IMR-90 (cell line): ENCODE measurements at regions not wholly inside any gene's neighbourhood (a gene's known extent, or its start where the extent isn't known, plus 50 kb on each side); places are given as distances from the start of the nearest gene placed in this dataset.

Experiments
- ATAC-seq: fragments of 200-7000 bp; cut with Tn5 transposase; 2 replicates; pipeline ENCODE4 v1.9.1; 2020; ENCODE audit warnings: low read depth, mild to moderate bottlenecking, moderate library complexity
- BruUV-seq: library from RNA; stranded (reverse); fragments of 400-500 nt; replicated peaks from 2 replicates; lab custom pipeline; 2021; lab: Mats Ljungman, UMichigan
- CTCF ChIA-PET: fragments of 300-600 bp; formaldehyde crosslinking; extraction: SDS; loops from one replicate; lab custom pipeline; 2021; ENCODE audit warnings: antibody characterized with exemption; lab: Yijun Ruan, JAX
- POLR2A ChIA-PET: fragments of 300-600 bp; sonication (Branson Sonifier 250); formaldehyde crosslinking; loops from one replicate; lab custom pipeline; 2022; ENCODE audit warnings: antibody characterized with exemption; ENCODE audit not compliant: unreplicated experiment; lab: Charles Lee
- DNase-seq: peaks from one replicate; pipeline ENCODE4 v3.0.0; 2013
- H2AFZ ChIP-seq: replicated peaks from 2 replicates; pipeline ENCODE3; 2013; ENCODE audit warnings: low read length, mild to moderate bottlenecking; ENCODE audit not compliant: poor library complexity
- H2AK5ac ChIP-seq: 2 replicates; pipeline ENCODE4 v1.6.1; 2013; ENCODE audit warnings: low read depth, low read length, inconsistent platforms
- H2AK9ac ChIP-seq: replicated peaks from 2 replicates; pipeline ENCODE3; 2013; ENCODE audit warnings: mild to moderate bottlenecking, low read depth, low read length, moderate library complexity; ENCODE audit not compliant: poor library complexity
- H2BK120ac ChIP-seq: 2 replicates; pipeline ENCODE4 v1.6.1; 2013; ENCODE audit warnings: low read depth, low read length, inconsistent platforms
- H2BK15ac ChIP-seq: 3 replicates; pipeline ENCODE4 v1.6.1; 2013; ENCODE audit warnings: low read depth, low read length, inconsistent platforms
- H2BK20ac ChIP-seq: 2 replicates; pipeline ENCODE4 v1.6.1; 2013; ENCODE audit warnings: low read depth, mild to moderate bottlenecking, inconsistent platforms, low read length, moderate library complexity
- H2BK5ac ChIP-seq: 2 replicates; pipeline ENCODE4 v1.6.1; 2013; ENCODE audit warnings: mild to moderate bottlenecking, low read depth, low read length, inconsistent platforms; ENCODE audit not compliant: poor library complexity, severe bottlenecking
- H3K14ac ChIP-seq: replicated peaks from 2 replicates; pipeline ENCODE4 v1.6.1; 2013; ENCODE audit warnings: low read depth, low read length, inconsistent platforms
- H3K18ac ChIP-seq: 2 replicates; pipeline ENCODE4 v1.6.1; 2013; ENCODE audit warnings: low read depth, low read length, control low read depth
- H3K23ac ChIP-seq: 2 replicates; pipeline ENCODE4 v1.6.1; 2013; ENCODE audit warnings: low read depth, low read length, inconsistent platforms
- H3K27ac ChIP-seq: 2 replicates; pipeline ENCODE4 v1.5.1; 2013; ENCODE audit warnings: mild to moderate bottlenecking, control low read depth, low read length; ENCODE audit not compliant: insufficient read depth
- H3K27me3 ChIP-seq: 2 replicates; pipeline ENCODE4 v1.6.1; 2013; ENCODE audit warnings: low read length; ENCODE audit not compliant: control insufficient read depth, insufficient read depth
- H3K36me3 ChIP-seq: 2 replicates; pipeline ENCODE4 v1.6.1; 2013; ENCODE audit warnings: low read length, mixed read lengths; ENCODE audit not compliant: control insufficient read depth, insufficient read depth
- H3K4ac ChIP-seq: 2 replicates; pipeline ENCODE4 v1.6.1; 2013; ENCODE audit warnings: low read depth, low read length, inconsistent platforms
- H3K4me1 ChIP-seq: 2 replicates; pipeline ENCODE4 v1.6.1; 2013; ENCODE audit warnings: low read length, mixed read lengths; ENCODE audit not compliant: control insufficient read depth, insufficient read depth
- H3K4me2 ChIP-seq: 2 replicates; pipeline ENCODE4 v1.6.1; 2013; ENCODE audit warnings: low read depth, mild to moderate bottlenecking, control low read depth, low read length, moderate library complexity
- H3K4me3 ChIP-seq: 2 replicates; pipeline ENCODE4 v1.5.1; 2013; ENCODE audit warnings: low read depth, mild to moderate bottlenecking, control low read depth, low read length, moderate library complexity; ENCODE audit not compliant: insufficient read depth
- H3K56ac ChIP-seq: 2 replicates; pipeline ENCODE4 v1.6.1; 2013; ENCODE audit warnings: low read length, inconsistent platforms; ENCODE audit not compliant: insufficient read depth; ENCODE audit errors: extremely low read depth
- H3K79me1 ChIP-seq, 2 experiments: 2 replicates each; pipeline ENCODE4 v1.6.1; 2013; ENCODE audit warnings: low read length in 2 of 2, inconsistent platforms in 1 of 2, low read depth in 1 of 2
- H3K9ac ChIP-seq: 2 replicates; pipeline ENCODE4 v1.6.1; 2013; ENCODE audit warnings: low read depth, low read length, control low read depth
- H3K9me1 ChIP-seq: 2 replicates; pipeline ENCODE4 v1.6.1; 2013; ENCODE audit warnings: low read length, inconsistent platforms; ENCODE audit not compliant: insufficient read depth
- H3K9me3 ChIP-seq: 2 replicates; pipeline ENCODE4 v1.6.1; 2013; ENCODE audit warnings: low read length; ENCODE audit not compliant: control insufficient read depth, insufficient read depth
- H4K20me1 ChIP-seq: 2 replicates; pipeline ENCODE4 v1.6.1; 2013; ENCODE audit warnings: low read length, inconsistent platforms; ENCODE audit not compliant: insufficient read depth
- H4K5ac ChIP-seq: 2 replicates; pipeline ENCODE4 v1.6.1; 2013; ENCODE audit warnings: mild to moderate bottlenecking, low read depth, low read length, control low read depth
- H4K8ac ChIP-seq, 2 experiments: 2 replicates each; pipeline ENCODE4 v1.6.1; 2013; ENCODE audit warnings: low read depth in 2 of 2, low read length in 2 of 2, control low read depth in 1 of 2, inconsistent platforms in 1 of 2
- H4K91ac ChIP-seq: 2 replicates; pipeline ENCODE4 v1.6.1; 2013; ENCODE audit warnings: low read depth, low read length, inconsistent platforms; ENCODE audit not compliant: insufficient read depth
- BHLHE40 ChIP-seq: fragments of 150-350 bp; IDR thresholded peaks from 2 replicates; pipeline ENCODE4 v1.6.1; 2016; ENCODE audit warnings: mild to moderate bottlenecking, low read depth, low read length
- CEBPB ChIP-seq: IDR thresholded peaks from 2 replicates; pipeline ENCODE4 v1.6.1; 2012; ENCODE audit warnings: low read depth, low read length, improper control_type of control experiment
- CHD1 ChIP-seq: IDR thresholded peaks from 2 replicates; pipeline ENCODE4 v1.6.1; 2012; ENCODE audit warnings: low read depth, low read length, improper control_type of control experiment
- CTCF ChIP-seq: conservative IDR thresholded peaks from 2 replicates; pipeline ENCODE4 v1.5.1; 2012; ENCODE audit warnings: mild to moderate bottlenecking, low read depth, low read length, improper control_type of control experiment
- ELK1 ChIP-seq: fragments of 150-350 bp; IDR thresholded peaks from 2 replicates; pipeline ENCODE4 v1.6.1; 2016; ENCODE audit warnings: low read depth, mild to moderate bottlenecking, low read length, moderate library complexity, borderline replicate concordance
- FOS ChIP-seq: fragments of 150-350 bp; IDR thresholded peaks from 2 replicates; pipeline ENCODE4 v1.6.1; 2016; ENCODE audit warnings: low read depth, low read length
- MAFK ChIP-seq: IDR thresholded peaks from 2 replicates; pipeline ENCODE4 v1.6.1; 2012; ENCODE audit warnings: low read depth, low read length, improper control_type of control experiment
- MAZ ChIP-seq: IDR thresholded peaks from 2 replicates; pipeline ENCODE4 v1.6.1; 2012; ENCODE audit warnings: low read depth, mild to moderate bottlenecking, low read length, improper control_type of control experiment, moderate library complexity, borderline replicate concordance
- NFE2L2 ChIP-seq: fragments of 150-350 bp; IDR thresholded peaks from 2 replicates; pipeline ENCODE4 v1.6.1; 2016; ENCODE audit warnings: low read depth, mild to moderate bottlenecking, low read length
- POLR2A ChIP-seq: IDR thresholded peaks from 2 replicates; pipeline ENCODE4 v1.6.1; 2012; ENCODE audit warnings: mild to moderate bottlenecking, low read depth, low read length
- RAD21 ChIP-seq: IDR thresholded peaks from 2 replicates; pipeline ENCODE4 v1.6.1; 2012; ENCODE audit warnings: low read length, improper control_type of control experiment
- RCOR1 ChIP-seq: IDR thresholded peaks from 2 replicates; pipeline ENCODE4 v1.6.1; 2012; ENCODE audit warnings: mild to moderate bottlenecking, low read length, improper control_type of control experiment; ENCODE audit not compliant: insufficient replicate concordance
- RFX5 ChIP-seq: IDR thresholded peaks from 2 replicates; pipeline ENCODE4 v1.8.0; 2012; ENCODE audit warnings: low read depth, mild to moderate bottlenecking, low read length, moderate library complexity
- SMC3 ChIP-seq: fragments of 150-350 bp; IDR thresholded peaks from 2 replicates; pipeline ENCODE4 v1.6.1; 2016; ENCODE audit warnings: low read depth, mild to moderate bottlenecking, antibody characterized with exemption, low read length, moderate library complexity
- USF2 ChIP-seq: fragments of 150-350 bp; IDR thresholded peaks from 2 replicates; pipeline ENCODE4 v1.6.1; 2017; ENCODE audit warnings: mild to moderate bottlenecking, antibody characterized with exemption, low read length, low read depth
- WGBS, 2 experiments: methylation state at CpG; one replicate each; pipeline versions ENCODE4 v1.1.5 to v1.1.7; 2013; ENCODE audit warnings: missing lambda C conversion rate in 2 of 2; ENCODE audit not compliant: insufficient read length in 1 of 2; ENCODE audit errors: extremely low coverage in 2 of 2; 5-methylcytosine and 5-hydroxymethylcytosine counted together
- dilution Hi-C: fragments of 300-500 bp; cut with HindIII; formaldehyde crosslinking; loops from one replicate; pipeline ENCODE4 v1.14.3; 2018; ENCODE audit warnings: low sequenced_read_pairs; ENCODE audit not compliant: unreplicated experiment
- in situ Hi-C: fragments of 300-500 bp; cut with MboI; formaldehyde crosslinking; loops from 3 replicates; pipeline ENCODE4 v1.14.3; 2019; ENCODE audit warnings: low sequenced_read_pairs, inconsistent platforms, mixed read lengths
- intact Hi-C: fragments of 100-400 bp; cut with micrococcal nuclease; formaldehyde crosslinking; loops from 2 replicates; pipeline ENCODE4 v1.10.0; 2022

- Histone ChIP-seq H3K4me1 (peaks cover 3% of the 10 kb centered on the region), H4K5ac (no peak overlapping the region), H3K4me2 (no peak overlapping the region), H2AK9ac (no peak overlapping the region), H3K56ac (no peak overlapping the region), H2BK15ac (no peak overlapping the region), H3K79me1 (no peaks in the 10 kb centered on the region), H2AK5ac (no peak overlapping the region), H3K4ac (no peak overlapping the region), H3K9ac (no peak overlapping the region), H2BK5ac (no peak overlapping the region), H4K91ac (no peak overlapping the region), H3K36me3 (no peaks in the 10 kb centered on the region), H3K27me3 (no peaks in the 10 kb centered on the region), H2BK120ac (no peak overlapping the region), H2BK20ac (no peak overlapping the region), H3K9me3 (no peaks in the 10 kb centered on the region), H3K4me3 (no peak overlapping the region), H3K23ac (no peak overlapping the region), H3K14ac (no peak overlapping the region), H3K9me1 (no peaks in the 10 kb centered on the region), H4K8ac (no peak overlapping the region), H2AFZ (no peak overlapping the region), H3K27ac (no peak overlapping the region), H4K20me1 (no peaks in the 10 kb centered on the region), H3K18ac (no peak overlapping the region)
- no peak for DNase-seq
- ChIA-PET CTCF (interaction anchor here (0.8 kb wide), 1 partner anchor 856 kb away, joined by 3 read pairs; no protein-coding TSS in a partner anchor), POLR2A (no interaction called here)
- WGBS, 2 experiments: 80% methylated on average over 1 of the region's 4 CpGs; no CpG with 5 or more reads in 1 of the 2 experiments
- no peak for ATAC-seq
- no TSS peak for BruUV-seq
- no peak for TF ChIP-seq ELK1
- no peak for TF ChIP-seq CHD1
- no peak for TF ChIP-seq NFE2L2
- TF ChIP-seq FOS: no peak
- TF ChIP-seq CTCF: no peak
- TF ChIP-seq POLR2A: no peak
- TF ChIP-seq MAZ: no peak
- no peak for TF ChIP-seq MAFK
- TF ChIP-seq USF2: no peak
- no peak for TF ChIP-seq RAD21
- TF ChIP-seq SMC3: no peak
- TF ChIP-seq RCOR1: no peak
- TF ChIP-seq RFX5: no peak
- TF ChIP-seq CEBPB: no peak
- TF ChIP-seq BHLHE40: no peak
- in situ Hi-C loops (no loop called here), dilution Hi-C loops (no loop called here), intact Hi-C loops (loop anchor here (10.0 kb wide), 2 partner anchors 286 to 436 kb away; no protein-coding TSS in a partner anchor)
These were observed 911.6 kb downstream of the EPHA4 start for GRCh38 chr2:220660277-220661145.
